CD4-positive, alpha-beta memory T cell (primary cell): ENCODE measurements at regions not wholly inside any gene's neighbourhood (a gene's known extent, or its start where the extent isn't known, plus 50 kb on each side); places are given as distances from the start of the nearest gene placed in this dataset.

ENCODE experiments used
- CTCF ChIA-PET: fragments of 350-600 bp; sonication (Branson Sonifier 250); formaldehyde crosslinking; loops from one replicate; lab custom pipeline; 2021; ENCODE audit warnings: inconsistent platforms; ENCODE audit not compliant: partially characterized antibody; lab: Charles Lee
- POLR2A ChIA-PET: fragments of 350-600 bp; sonication (Branson Sonifier 250); formaldehyde crosslinking; loops from one replicate; lab custom pipeline; 2021; ENCODE audit not compliant: partially characterized antibody; lab: Charles Lee
- DNase-seq, 5 donors: peaks; one replicate each; pipeline versions ENCODE4 v3.0.0 to v3.0.0-alpha.2; 2020 to 2022; ENCODE audit warnings: mixed read lengths in 1 of 5
- H3K27ac ChIP-seq: one replicate; pipeline ENCODE4 v1.7.0; 2013; ENCODE audit warnings: low read depth, low read length
- H3K27me3 ChIP-seq: 2 replicates; pipeline ENCODE4 v1.7.0; 2013; ENCODE audit warnings: mild to moderate bottlenecking, low read length, moderate library complexity; ENCODE audit not compliant: insufficient read depth
- H3K36me3 ChIP-seq: 2 replicates; pipeline ENCODE4 v1.7.0; 2013; ENCODE audit warnings: mild to moderate bottlenecking, low read length, moderate library complexity; ENCODE audit not compliant: insufficient read depth
- H3K4me1 ChIP-seq: 2 replicates; pipeline ENCODE4 v1.7.0; 2013; ENCODE audit warnings: mild to moderate bottlenecking, low read length, moderate library complexity; ENCODE audit not compliant: insufficient read depth
- H3K4me3 ChIP-seq, 2 donors: one replicate each; pipeline ENCODE4 v1.7.0; 2013; ENCODE audit warnings: low read length in 2 of 2, mild to moderate bottlenecking in 1 of 2
- H3K9me3 ChIP-seq, 2 donors: one replicate each; pipeline ENCODE4 v1.7.0; 2013; ENCODE audit warnings: low read length in 2 of 2, control low read depth in 1 of 2; ENCODE audit not compliant: control insufficient read depth in 1 of 2
- H3K27ac Mint-ChIP-seq, 7 donors: one replicate each; pipeline ENCODE4 v1.8.0; 2020 to 2021; ENCODE audit warnings: mixed read lengths in 7 of 7, mild to moderate bottlenecking in 6 of 7, inconsistent platforms in 3 of 7, moderate library complexity in 3 of 7
- H3K27me3 Mint-ChIP-seq, 2 donors: one replicate each; pipeline ENCODE4 v1.8.0; 2020 to 2021; ENCODE audit warnings: mixed read lengths in 2 of 2
- H3K36me3 Mint-ChIP-seq, 2 donors: one replicate each; pipeline ENCODE4 v1.8.0; 2020 to 2021; ENCODE audit warnings: mixed read lengths in 2 of 2, inconsistent platforms in 1 of 2, mild to moderate bottlenecking in 1 of 2
- H3K4me1 Mint-ChIP-seq, 4 donors: one replicate each; pipeline ENCODE4 v1.8.0; 2020 to 2021; ENCODE audit warnings: mixed read lengths in 4 of 4, mild to moderate bottlenecking in 1 of 4
- H3K4me3 Mint-ChIP-seq, 8 donors: one replicate each; pipeline ENCODE4 v1.8.0; 2020 to 2021; ENCODE audit warnings: mixed read lengths in 8 of 8, mild to moderate bottlenecking in 7 of 8, moderate library complexity in 6 of 8, inconsistent platforms in 3 of 8
- H3K9me3 Mint-ChIP-seq, 8 donors: one replicate each; pipeline ENCODE4 v1.8.0; 2020 to 2021; ENCODE audit warnings: mixed read lengths in 8 of 8, mild to moderate bottlenecking in 5 of 8, inconsistent platforms in 3 of 8, moderate library complexity in 1 of 8
- intact Hi-C: fragments of 100-400 bp; cut with micrococcal nuclease; formaldehyde crosslinking; loops from one replicate; pipeline ENCODE4 v1.15.1; 2023

DNA sequence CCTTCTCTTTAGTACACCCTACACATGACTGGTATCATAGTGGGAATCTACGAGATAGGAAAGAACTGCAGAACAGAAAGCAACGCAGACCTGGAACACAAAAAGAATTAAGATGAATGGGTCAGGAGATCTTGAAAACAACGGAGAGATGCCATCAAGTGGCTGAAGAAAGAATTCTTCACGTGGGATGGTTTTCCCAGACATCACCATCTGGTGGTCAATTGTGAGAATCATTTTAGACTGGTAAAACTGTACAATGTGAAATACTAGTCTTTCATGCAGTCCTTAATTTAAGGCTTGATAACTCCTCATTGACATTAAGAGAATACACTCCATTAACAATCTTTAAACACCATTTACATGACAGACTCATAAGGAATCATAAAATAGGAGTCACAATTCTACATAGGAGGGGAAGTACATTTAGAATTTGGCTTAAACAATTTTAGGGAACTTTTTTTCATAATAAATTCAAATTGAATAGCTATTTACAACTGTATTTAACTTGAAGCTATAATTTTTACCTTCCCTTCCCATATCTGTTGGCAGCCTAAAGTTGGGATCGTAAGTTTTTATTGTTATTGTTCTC, 128.4 kb upstream of the TRPM3 start:
- peaks cover 0 to 8% of the 10 kb centered on the region in 2 donors for H3K27me3 Mint-ChIP-seq
- POLR2A ChIA-PET: no interaction called here
- H3K27me3 ChIP-seq: no peaks in the 10 kb centered on the region
- H3K36me3 Mint-ChIP-seq: no peaks in the 10 kb centered on the region
- H3K4me1 ChIP-seq: no peaks in the 10 kb centered on the region
- H3K36me3 ChIP-seq: no peaks in the 10 kb centered on the region
- peak in 2 of 5 donors; percentile 6 to 12 for DNase-seq
- intact Hi-C loops: no loop called here
- no peak overlapping the region for H3K27ac ChIP-seq
- H3K4me3 ChIP-seq: no peak overlapping the region
- H3K27ac Mint-ChIP-seq: no peak overlapping the region
- H3K9me3 Mint-ChIP-seq: peaks cover 0 to 3% (median 0%) of the 10 kb centered on the region in 8 donors
- H3K9me3 ChIP-seq: no peaks in the 10 kb centered on the region
- H3K4me3 Mint-ChIP-seq: no peak overlapping the region
- CTCF ChIA-PET: interaction anchor here (2.2 kb wide), 1 partner anchor 609 kb away, joined by 22 read pairs; no protein-coding TSS in a partner anchor
- H3K4me1 Mint-ChIP-seq: no peaks in the 10 kb centered on the region

DNA sequence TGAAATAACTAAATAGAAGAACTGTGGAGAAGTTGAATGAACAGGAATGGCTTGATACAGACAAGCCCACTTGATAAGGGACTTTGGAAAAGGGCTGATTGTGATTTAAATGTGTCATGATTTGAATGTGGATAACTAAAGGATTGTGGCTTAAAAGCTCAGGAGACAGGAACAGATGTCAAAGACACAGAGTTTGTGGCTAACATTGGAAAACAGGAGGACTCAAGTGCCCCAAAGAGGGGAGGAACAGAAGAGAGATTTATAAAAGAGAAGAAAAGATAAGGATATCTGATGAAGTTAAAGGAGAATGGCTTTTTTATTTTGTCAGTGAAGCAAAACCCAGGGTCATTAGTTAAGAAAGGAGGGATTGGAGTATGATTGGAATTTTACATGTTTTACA, 124.2 kb upstream of the TRPM3 start:
- DNase-seq: no peak
- Histone ChIP-seq H3K27me3 (no peaks in the 10 kb centered on the region), H3K27ac (no peak overlapping the region), H3K4me3 (no peak overlapping the region), H3K4me1 (no peaks in the 10 kb centered on the region), H3K9me3 (no peaks in the 10 kb centered on the region), H3K36me3 (no peaks in the 10 kb centered on the region)
- no peaks in the 10 kb centered on the region for H3K36me3 Mint-ChIP-seq
- intact Hi-C loops: no loop called here
- H3K27ac Mint-ChIP-seq: no peak overlapping the region
- H3K9me3 Mint-ChIP-seq: peaks cover 0 to 4% (median 0%) of the 10 kb centered on the region in 8 donors
- no peaks in the 10 kb centered on the region for H3K4me1 Mint-ChIP-seq
- ChIA-PET CTCF (no interaction called here), POLR2A (no interaction called here)
- H3K4me3 Mint-ChIP-seq: no peak overlapping the region
- H3K27me3 Mint-ChIP-seq: peaks cover 0 to 6% of the 10 kb centered on the region in 2 donors

DNA sequence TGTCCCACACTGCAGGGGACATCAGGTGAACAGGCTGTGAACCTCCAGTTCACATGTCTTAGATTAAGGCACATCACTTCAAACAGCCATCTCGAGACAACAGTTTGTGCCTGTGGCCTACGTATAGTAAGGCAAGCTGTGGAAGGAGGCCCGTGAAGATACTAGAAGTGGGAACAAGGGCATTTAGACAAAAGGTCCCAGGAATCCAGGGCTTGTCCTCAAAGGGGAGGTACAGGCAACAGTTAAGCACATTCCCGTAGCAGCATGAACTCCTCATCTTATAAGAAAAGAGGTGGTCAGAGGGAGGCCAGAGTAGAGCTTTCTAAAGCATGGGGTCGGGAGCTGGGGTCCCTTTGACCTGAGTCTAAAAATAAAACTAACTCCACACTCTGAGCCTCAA, 122.5 kb upstream of the TRPM3 start:
- Histone ChIP-seq H3K27me3 (no peaks in the 10 kb centered on the region), H3K4me3 (no peak overlapping the region), H3K4me1 (no peaks in the 10 kb centered on the region), H3K9me3 (no peaks in the 10 kb centered on the region), H3K27ac (no peak overlapping the region), H3K36me3 (no peaks in the 10 kb centered on the region)
- H3K36me3 Mint-ChIP-seq: no peaks in the 10 kb centered on the region
- no peak for DNase-seq
- H3K4me1 Mint-ChIP-seq: no peaks in the 10 kb centered on the region
- intact Hi-C loops: no loop called here
- no peak overlapping the region for H3K27ac Mint-ChIP-seq
- no peak overlapping the region for H3K4me3 Mint-ChIP-seq
- peaks cover 0 to 4% (median 0%) of the 10 kb centered on the region in 8 donors for H3K9me3 Mint-ChIP-seq
- ChIA-PET POLR2A (no interaction called here), CTCF (no interaction called here)
- peaks cover 0 to 6% of the 10 kb centered on the region in 2 donors for H3K27me3 Mint-ChIP-seq

DNA sequence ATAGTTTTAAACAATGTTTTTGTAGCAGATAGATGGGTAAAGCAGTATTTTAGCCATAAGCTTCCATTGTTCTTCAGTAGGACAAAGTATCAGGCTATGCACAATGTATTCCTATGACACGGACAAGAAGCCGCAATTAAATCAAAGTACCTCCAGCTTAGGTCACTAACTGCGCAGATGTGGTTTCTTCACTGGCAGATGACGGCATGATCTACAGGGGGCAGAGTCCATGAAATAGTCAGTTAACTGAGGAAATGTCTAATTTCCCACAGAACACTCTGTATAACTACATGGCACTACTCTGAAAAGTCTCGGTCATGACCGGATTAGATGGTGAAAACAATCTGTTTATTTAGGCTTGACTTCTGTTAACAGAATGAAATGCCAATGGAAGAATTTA, 120.7 kb upstream of the TRPM3 start:
- no peak for DNase-seq
- POLR2A ChIA-PET: no interaction called here
- H3K27me3 Mint-ChIP-seq: peaks cover 0 to 4% of the 10 kb centered on the region in 2 donors
- Histone ChIP-seq H3K27me3 (no peaks in the 10 kb centered on the region), H3K4me1 (no peaks in the 10 kb centered on the region), H3K9me3 (no peaks in the 10 kb centered on the region), H3K4me3 (no peak overlapping the region), H3K36me3 (no peaks in the 10 kb centered on the region), H3K27ac (no peak overlapping the region)
- intact Hi-C loops: no loop called here
- H3K36me3 Mint-ChIP-seq: no peaks in the 10 kb centered on the region
- CTCF ChIA-PET: no interaction called here
- no peaks in the 10 kb centered on the region for H3K4me1 Mint-ChIP-seq
- H3K9me3 Mint-ChIP-seq: peaks cover 0 to 1% (median 0%) of the 10 kb centered on the region in 8 donors
- H3K27ac Mint-ChIP-seq: no peak overlapping the region
- H3K4me3 Mint-ChIP-seq: no peak overlapping the region

- no peaks in the 10 kb centered on the region for H3K27me3 Mint-ChIP-seq
- no peaks in the 10 kb centered on the region for H3K36me3 ChIP-seq
- no peak overlapping the region for H3K27ac ChIP-seq
- no peaks in the 10 kb centered on the region for H3K36me3 Mint-ChIP-seq
- intact Hi-C loops: no loop called here
- no peaks in the 10 kb centered on the region for H3K9me3 ChIP-seq
- no peak overlapping the region for H3K4me3 ChIP-seq
- ChIA-PET CTCF (no interaction called here), POLR2A (no interaction called here)
- H3K9me3 Mint-ChIP-seq: no peaks in the 10 kb centered on the region
- no peak for DNase-seq
- no peaks in the 10 kb centered on the region for H3K27me3 ChIP-seq
- H3K4me1 ChIP-seq: no peaks in the 10 kb centered on the region
- no peaks in the 10 kb centered on the region for H3K4me1 Mint-ChIP-seq
- no peak overlapping the region for H3K27ac Mint-ChIP-seq
- H3K4me3 Mint-ChIP-seq: no peak overlapping the region
These were observed 115.6 kb upstream of the TRPM3 start for GRCh38 chr9:71237051-71237450.

- no peaks in the 10 kb centered on the region for H3K36me3 ChIP-seq
- Mint-ChIP-seq H3K27ac (no peak overlapping the region), H3K9me3 (peaks cover 0 to 3% (median 0%) of the 10 kb centered on the region in 8 donors), H3K27me3 (no peaks in the 10 kb centered on the region), H3K4me3 (no peak overlapping the region), H3K36me3 (no peaks in the 10 kb centered on the region), H3K4me1 (no peaks in the 10 kb centered on the region)
- no peak for DNase-seq
- ChIA-PET POLR2A (no interaction called here), CTCF (no interaction called here)
- no peaks in the 10 kb centered on the region for H3K4me1 ChIP-seq
- intact Hi-C loops: no loop called here
- H3K27ac ChIP-seq: no peak overlapping the region
- H3K9me3 ChIP-seq: no peaks in the 10 kb centered on the region
- H3K4me3 ChIP-seq: no peak overlapping the region
- H3K27me3 ChIP-seq: no peaks in the 10 kb centered on the region
These were observed 112.2 kb upstream of the TRPM3 start for GRCh38 chr9:71233646-71234045.

DNA sequence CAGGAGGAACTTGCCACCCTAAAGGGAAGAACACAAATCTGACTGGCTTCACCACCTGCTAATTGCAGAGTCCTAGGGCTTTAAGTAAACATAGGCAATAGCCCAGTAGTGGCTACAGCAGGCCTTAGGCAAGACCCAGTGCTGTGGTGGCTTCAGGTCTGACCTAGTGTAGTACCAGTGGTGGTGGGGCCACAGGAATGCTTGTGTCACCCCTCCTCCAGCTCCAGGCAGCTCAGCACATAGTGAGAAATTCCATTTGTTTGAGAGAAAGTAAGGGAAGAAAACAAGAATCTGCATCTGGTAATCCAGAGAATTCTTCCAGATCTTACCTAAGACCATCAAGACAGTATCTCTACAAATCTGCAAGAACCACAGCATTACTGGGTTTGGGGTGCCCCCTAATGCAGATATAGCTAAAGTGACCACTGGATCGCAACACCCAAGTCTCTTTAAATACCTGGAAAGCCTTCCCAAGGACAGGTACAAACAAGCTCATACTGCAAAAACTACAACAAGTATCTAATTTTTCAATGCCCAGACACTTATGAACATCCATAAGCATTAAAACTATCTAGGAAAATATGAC, 102.6 kb upstream of the TRPM3 start:
- CTCF ChIA-PET: interaction anchor here (1.3 kb wide), 1 partner anchor 12 kb away, joined by 3 read pairs; no protein-coding TSS in a partner anchor

More for the DNA sequence above, 102.6 kb upstream of the TRPM3 start:
- H3K27ac ChIP-seq: no peak overlapping the region
- Mint-ChIP-seq H3K4me1 (no peaks in the 10 kb centered on the region), H3K27ac (no peak overlapping the region), H3K27me3 (peaks cover 2 to 5% of the 10 kb centered on the region in 2 donors), H3K4me3 (no peak overlapping the region), H3K9me3 (peaks cover 0 to 2% (median 0%) of the 10 kb centered on the region in 8 donors), H3K36me3 (no peaks in the 10 kb centered on the region)
- no peak overlapping the region for H3K4me3 ChIP-seq
- DNase-seq: no peak
- POLR2A ChIA-PET: no interaction called here
- no peaks in the 10 kb centered on the region for H3K27me3 ChIP-seq
- no peaks in the 10 kb centered on the region for H3K9me3 ChIP-seq
- no peaks in the 10 kb centered on the region for H3K4me1 ChIP-seq
- H3K36me3 ChIP-seq: no peaks in the 10 kb centered on the region
- intact Hi-C loops: no loop called here
